Peyer's patch (tissue), 4 donors: ENCODE measurements at regions not wholly inside any gene's neighbourhood (a gene's known extent, or its start where the extent isn't known, plus 50 kb on each side); places are given as distances from the start of the nearest gene placed in this dataset.

Experiments used
- DNase-seq, 3 donors: peaks; one replicate each; pipeline ENCODE4 v3.0.0-alpha.2; 2017 to 2019
- H3K27ac ChIP-seq, 4 donors: fragments of 200-600 bp; sonication (generic); one replicate each; pipeline ENCODE4 v1.5.1; 2016 to 2019
- H3K27me3 ChIP-seq, 2 donors: fragments of 200-600 bp; sonication (generic); one replicate each; pipeline ENCODE4 v1.5.1; 2019
- H3K36me3 ChIP-seq, 3 donors: fragments of 200-600 bp; sonication (generic); one replicate each; pipeline ENCODE4 v1.5.1; 2016 to 2019
- H3K4me1 ChIP-seq, 4 donors: fragments of 200-600 bp; sonication (generic); one replicate each; pipeline ENCODE4 v1.5.1; 2016 to 2019
- H3K4me3 ChIP-seq, 4 donors: fragments of 200-600 bp; sonication (generic); 1 replicate in 3 of 4; 2 replicates in 1 of 4; pipeline ENCODE4 v1.5.1; 2016 to 2019; ENCODE audit warnings: mild to moderate bottlenecking in 1 of 4
- H3K9me3 ChIP-seq, 4 donors: fragments of 200-600 bp; sonication (generic); one replicate each; pipeline ENCODE4 v1.5.1; 2016 to 2019; ENCODE audit warnings: mild to moderate bottlenecking in 1 of 4
- POLR2A ChIP-seq, 2 donors: fragments of 450-650 bp; IDR thresholded peaks; one replicate each; pipeline ENCODE4 v1.5.1; 2017; ENCODE audit warnings: antibody characterized with exemption in 2 of 2, mild to moderate bottlenecking in 2 of 2, moderate library complexity in 2 of 2
- TF ChIP-seq, protein P1 (sequence below), 6 experiments: fragments of 450-650 bp in 4 of 6; fragments of 200-600 bp in 2 of 6; sonication (generic) in 1 of 6; IDR thresholded peaks; one replicate each; pipeline ENCODE4 v1.5.1; 2017 to 2019; ENCODE audit warnings: antibody characterized with exemption in 6 of 6, mild to moderate bottlenecking in 3 of 6, moderate library complexity in 1 of 6

DNA sequence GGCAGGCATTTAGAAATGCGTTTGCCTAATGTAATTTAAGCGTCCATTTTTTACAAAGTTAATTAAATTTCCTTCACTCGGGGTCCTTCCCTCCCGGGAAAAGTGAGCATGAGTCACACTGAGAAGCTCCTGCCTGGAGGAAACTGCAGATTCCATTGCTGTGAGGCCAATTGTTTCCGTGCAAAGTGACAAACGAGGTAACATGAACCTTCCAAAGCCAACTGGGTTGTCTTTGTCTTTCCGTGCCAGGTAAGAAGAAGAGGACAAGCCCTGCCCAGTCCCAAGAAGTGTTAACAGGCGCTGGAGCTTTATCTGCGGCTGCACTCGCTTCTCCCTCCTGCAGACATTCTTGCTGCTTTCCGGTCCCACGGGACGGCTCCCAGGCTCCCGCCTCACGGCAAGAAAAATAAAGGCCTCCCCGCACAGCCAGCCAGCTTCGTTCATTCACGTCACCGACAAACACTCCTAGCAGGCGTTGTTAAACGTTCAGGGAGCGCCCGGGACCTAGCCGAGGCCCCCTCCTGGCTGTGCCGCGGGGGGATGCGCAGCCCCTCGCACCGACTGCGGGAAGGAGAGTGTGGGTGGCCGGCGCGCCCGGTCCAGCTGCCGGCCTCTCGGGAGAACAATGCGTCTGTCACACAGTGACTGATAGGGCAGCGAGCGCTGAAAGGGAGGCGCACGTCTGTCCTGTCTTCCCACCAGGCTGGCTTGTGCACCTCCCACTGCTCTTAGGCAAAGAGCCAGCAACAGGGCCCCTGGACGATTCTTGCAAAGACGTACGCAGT lies 61.5 kb upstream of the HDDC2 start:
- Histone ChIP-seq H3K36me3 (no peaks in the 10 kb centered on the region), H3K9me3 (no peaks in the 10 kb centered on the region), H3K4me3 (peak overlapping the region in 3 of 4 donors; percentile 22 to 46 (median 41)), H3K4me1 (peaks cover 0 to 8% (median 0%) of the 10 kb centered on the region in 4 donors), H3K27me3 (no peaks in the 10 kb centered on the region), H3K27ac (peak overlapping the region in 2 of 4 donors; percentile 22 to 75)
- peak in 2 of 3 donors; percentile 45 to 48 for DNase-seq
- TF ChIP-seq, protein P1, sequence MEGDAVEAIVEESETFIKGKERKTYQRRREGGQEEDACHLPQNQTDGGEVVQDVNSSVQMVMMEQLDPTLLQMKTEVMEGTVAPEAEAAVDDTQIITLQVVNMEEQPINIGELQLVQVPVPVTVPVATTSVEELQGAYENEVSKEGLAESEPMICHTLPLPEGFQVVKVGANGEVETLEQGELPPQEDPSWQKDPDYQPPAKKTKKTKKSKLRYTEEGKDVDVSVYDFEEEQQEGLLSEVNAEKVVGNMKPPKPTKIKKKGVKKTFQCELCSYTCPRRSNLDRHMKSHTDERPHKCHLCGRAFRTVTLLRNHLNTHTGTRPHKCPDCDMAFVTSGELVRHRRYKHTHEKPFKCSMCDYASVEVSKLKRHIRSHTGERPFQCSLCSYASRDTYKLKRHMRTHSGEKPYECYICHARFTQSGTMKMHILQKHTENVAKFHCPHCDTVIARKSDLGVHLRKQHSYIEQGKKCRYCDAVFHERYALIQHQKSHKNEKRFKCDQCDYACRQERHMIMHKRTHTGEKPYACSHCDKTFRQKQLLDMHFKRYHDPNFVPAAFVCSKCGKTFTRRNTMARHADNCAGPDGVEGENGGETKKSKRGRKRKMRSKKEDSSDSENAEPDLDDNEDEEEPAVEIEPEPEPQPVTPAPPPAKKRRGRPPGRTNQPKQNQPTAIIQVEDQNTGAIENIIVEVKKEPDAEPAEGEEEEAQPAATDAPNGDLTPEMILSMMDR (IDR thresholded peaks at IDR 0.05), result no peak
- TF ChIP-seq POLR2A (IDR thresholded peaks at IDR 0.05), result no peak

DNA sequence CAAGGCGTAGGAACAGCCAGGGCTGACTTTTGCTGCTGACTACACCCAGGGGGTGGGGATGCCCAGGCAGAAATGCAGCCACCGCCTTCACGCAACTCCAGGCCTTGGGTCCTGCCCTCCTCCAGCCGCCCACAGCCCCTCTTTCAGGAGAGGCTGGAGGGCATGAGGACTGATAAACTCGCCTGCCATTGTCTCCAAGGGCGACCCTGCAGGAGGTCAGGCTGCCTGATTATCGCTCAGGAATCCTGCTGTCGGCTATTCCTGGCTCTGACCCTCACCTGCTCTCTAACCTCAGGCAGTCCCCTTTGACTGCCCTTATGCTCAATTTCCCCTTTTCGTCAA lies 62.0 kb upstream of the HDDC2 start:
- TF ChIP-seq POLR2A (IDR thresholded peaks at IDR 0.05), result no peak
- TF ChIP-seq, protein P1 (IDR thresholded peaks at IDR 0.05), result no peak
- no peaks in the 10 kb centered on the region for H3K36me3 ChIP-seq
- no peaks in the 10 kb centered on the region for H3K9me3 ChIP-seq
- peak overlapping the region in 2 of 4 donors; percentile 22 to 75 for H3K27ac ChIP-seq
- H3K27me3 ChIP-seq, result no peaks in the 10 kb centered on the region
- H3K4me3 ChIP-seq, result peak overlapping the region in 3 of 4 donors; percentile 22 to 46 (median 41)
- DNase-seq, result no peak
- peaks cover 0 to 8% (median 0%) of the 10 kb centered on the region in 4 donors for H3K4me1 ChIP-seq

DNA sequence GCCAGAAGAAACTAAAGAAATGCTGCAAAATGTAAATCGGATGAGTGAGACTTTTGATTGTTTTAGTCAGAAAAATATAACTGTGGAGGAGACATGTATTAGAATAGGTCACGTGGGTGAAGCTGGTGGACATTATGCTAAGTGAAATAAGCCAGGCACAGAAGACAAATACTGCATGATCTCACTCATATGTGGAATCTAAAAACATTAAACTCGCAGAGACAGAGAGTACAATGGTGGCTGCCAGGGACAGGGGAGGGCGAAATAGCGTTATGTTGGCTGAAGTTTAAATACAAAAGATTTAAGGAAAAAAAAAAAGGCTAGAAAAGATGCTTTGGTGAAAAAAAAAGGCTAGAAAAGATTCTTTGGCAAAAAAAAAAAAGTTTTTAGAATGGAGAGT lies 63.5 kb upstream of the HDDC2 start:
- Histone ChIP-seq H3K27ac (no peak overlapping the region), H3K36me3 (no peaks in the 10 kb centered on the region), H3K27me3 (no peaks in the 10 kb centered on the region), H3K9me3 (no peaks in the 10 kb centered on the region), H3K4me3 (no peak overlapping the region), H3K4me1 (peaks cover 0 to 8% (median 0%) of the 10 kb centered on the region in 4 donors)
- TF ChIP-seq POLR2A (IDR thresholded peaks at IDR 0.05), result no peak
- TF ChIP-seq, protein P1 (IDR thresholded peaks at IDR 0.05), result no peak
- no peak for DNase-seq

DNA sequence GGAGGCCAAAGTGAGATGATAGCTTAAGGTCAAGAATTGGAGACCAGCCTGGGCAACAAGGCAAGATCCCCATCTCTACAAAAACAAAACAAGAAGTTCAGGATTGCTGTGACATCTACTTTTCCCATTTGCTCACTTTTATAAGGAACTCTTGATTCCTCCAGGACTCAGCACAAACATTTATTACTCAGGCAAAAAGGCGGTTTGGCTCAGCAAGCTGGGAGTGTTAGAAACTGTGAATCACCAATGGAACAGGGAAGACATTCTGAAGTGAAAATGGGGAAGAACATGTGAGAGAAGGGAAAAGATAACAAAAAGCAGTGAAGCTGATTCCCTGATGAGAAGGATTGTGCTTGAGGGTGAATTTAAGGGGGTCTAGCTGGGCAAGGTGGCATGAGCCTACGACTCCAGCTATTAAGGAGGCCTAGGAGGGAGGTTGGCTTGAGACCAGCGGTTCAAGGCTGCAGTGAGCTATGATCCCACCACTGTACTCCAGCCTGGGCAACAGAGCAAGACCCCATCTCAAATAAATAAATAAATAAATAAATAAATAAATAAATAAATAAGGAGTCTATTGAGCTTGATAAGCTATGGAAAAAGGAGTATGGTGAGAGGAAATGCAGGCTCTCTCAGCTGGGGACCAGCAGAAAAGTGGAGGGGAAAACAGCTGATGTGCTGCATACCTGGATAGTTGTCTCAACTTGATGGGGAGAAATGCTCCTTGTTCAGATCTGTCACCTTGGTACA lies 65.4 kb upstream of the HDDC2 start:
- Histone ChIP-seq H3K36me3 (no peaks in the 10 kb centered on the region), H3K4me1 (peaks cover 0 to 8% (median 0%) of the 10 kb centered on the region in 4 donors), H3K27me3 (no peaks in the 10 kb centered on the region), H3K27ac (no peak overlapping the region), H3K4me3 (no peak overlapping the region), H3K9me3 (no peaks in the 10 kb centered on the region)
- TF ChIP-seq POLR2A (IDR thresholded peaks at IDR 0.05), result no peak
- TF ChIP-seq, protein P1 (IDR thresholded peaks at IDR 0.05), result no peak
- DNase-seq, result no peak

DNA sequence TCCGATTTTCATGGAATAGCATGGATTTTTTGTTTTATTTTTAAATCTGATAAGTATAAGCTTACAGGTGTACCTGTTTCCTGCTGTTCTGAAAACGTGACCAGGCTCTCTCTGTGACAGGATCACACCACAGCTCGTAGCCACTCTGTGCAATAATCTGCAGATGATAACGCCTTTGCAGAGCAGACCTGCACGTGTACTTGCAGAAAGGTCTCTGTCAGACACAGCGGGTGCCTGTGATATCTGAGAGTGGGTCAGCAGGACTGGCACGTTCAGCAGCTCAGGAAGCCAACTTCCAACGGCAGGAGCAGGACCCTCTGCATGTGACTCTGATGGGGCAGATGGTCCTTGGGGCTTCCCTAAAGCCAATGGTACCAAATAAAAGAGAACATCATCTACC lies 68.6 kb upstream of the HDDC2 start:
- H3K4me1 ChIP-seq, result no peaks in the 10 kb centered on the region
- H3K4me3 ChIP-seq, result no peak overlapping the region
- H3K36me3 ChIP-seq, result no peaks in the 10 kb centered on the region
- no peak for TF ChIP-seq POLR2A (IDR thresholded peaks at IDR 0.05)
- TF ChIP-seq, protein P1 (IDR thresholded peaks at IDR 0.05), result no peak
- H3K27ac ChIP-seq, result no peak overlapping the region
- H3K9me3 ChIP-seq, result no peaks in the 10 kb centered on the region
- DNase-seq, result no peak
- H3K27me3 ChIP-seq, result no peaks in the 10 kb centered on the region
